Fibroblast of skin of abdomen (primary cell): ENCODE measurements at regions not wholly inside any gene's neighbourhood (a gene's known extent, or its start where the extent isn't known, plus 50 kb on each side); places are given as distances from the start of the nearest gene placed in this dataset.
"Not testable (repeated sequence)": the region's sequence is repeated elsewhere in the genome, so short reads cannot be mapped to it uniquely, and the experiment has no call there.

Source experiments
- DNase-seq: peaks from one replicate; pipeline ENCODE4 v3.0.0-alpha.2; 2013

GRCh38 chr3:22334996-22335395 is 584.0 kb upstream of the ZNF385D start:
- no peak for DNase-seq

- no peak for DNase-seq
Measured at GRCh38 chr3:22349215-22349851, 598.3 kb upstream of the ZNF385D start.

GRCh38 chr3:22351806-22352205 is 600.8 kb upstream of the ZNF385D start:
- no peak for DNase-seq

GRCh38 chr3:22353126-22353525 is 602.1 kb upstream of the ZNF385D start:
- no peak for DNase-seq

GRCh38 chr3:22358334-22358733 is 607.3 kb upstream of the ZNF385D start:
- DNase-seq = no peak

- DNase-seq = no peak
Measured at GRCh38 chr3:22360164-22360563, 609.2 kb upstream of the ZNF385D start.

GRCh38 chr3:22360970-22361369 is 610.0 kb upstream of the ZNF385D start:
- DNase-seq = peak; percentile 21

GRCh38 chr3:22361521-22361920 is 610.5 kb upstream of the ZNF385D start:
- peak; percentile 22 for DNase-seq

GRCh38 chr3:22364851-22365250 is 613.8 kb upstream of the ZNF385D start:
- DNase-seq = no peak

GRCh38 chr3:22366781-22367180 is 615.8 kb upstream of the ZNF385D start:
- no peak for DNase-seq

GRCh38 chr3:22371036-22371435 is 620.0 kb upstream of the ZNF385D start:
- no peak for DNase-seq

GRCh38 chr3:22371607-22372291 is 620.7 kb upstream of the ZNF385D start:
- DNase-seq = no peak

- no peak for DNase-seq
Measured at GRCh38 chr3:22372292-22373062, 621.5 kb upstream of the ZNF385D start.

GRCh38 chr3:22373182-22373581 is 622.2 kb upstream of the ZNF385D start:
- DNase-seq = no peak

- DNase-seq = no peak
Measured at GRCh38 chr3:22373827-22374226, 622.8 kb upstream of the ZNF385D start.

- DNase-seq = peak; percentile 74
Measured at GRCh38 chr3:22377421-22377820, 626.4 kb upstream of the ZNF385D start.

GRCh38 chr3:22378869-22379268 is 627.9 kb upstream of the ZNF385D start:
- no peak for DNase-seq

GRCh38 chr3:22380253-22380652 is 629.2 kb upstream of the ZNF385D start:
- DNase-seq = no peak

GRCh38 chr3:22381564-22381963 is 630.6 kb upstream of the ZNF385D start:
- DNase-seq = not testable (repeated sequence)

- DNase-seq = no peak
Measured at GRCh38 chr3:22383285-22383684, 632.3 kb upstream of the ZNF385D start.

GRCh38 chr3:22386107-22386506 is 635.1 kb upstream of the ZNF385D start:
- DNase-seq = no peak

GRCh38 chr3:22392286-22392685 is 641.3 kb upstream of the ZNF385D start:
- DNase-seq = no peak

GRCh38 chr3:22392859-22393258 is 641.8 kb upstream of the ZNF385D start:
- no peak for DNase-seq

- peak; percentile 31 for DNase-seq
Measured at GRCh38 chr3:22399566-22399965, 648.6 kb upstream of the ZNF385D start.
